CD4-positive, alpha-beta T cell treated with Interleukin-1 beta for 1 hour (primary cell): ENCODE measurements at regions not wholly inside any gene's neighbourhood (a gene's known extent, or its start where the extent isn't known, plus 50 kb on each side); places are given as distances from the start of the nearest gene placed in this dataset.
"Not testable (repeated sequence)": the region's sequence is repeated elsewhere in the genome, so short reads cannot be mapped to it uniquely, and the experiment has no call there.

Experiments
- DNase-seq, 2 donors: peaks; one replicate each; pipeline ENCODE4 v3.0.0-alpha.2; 2020 to 2022

DNA sequence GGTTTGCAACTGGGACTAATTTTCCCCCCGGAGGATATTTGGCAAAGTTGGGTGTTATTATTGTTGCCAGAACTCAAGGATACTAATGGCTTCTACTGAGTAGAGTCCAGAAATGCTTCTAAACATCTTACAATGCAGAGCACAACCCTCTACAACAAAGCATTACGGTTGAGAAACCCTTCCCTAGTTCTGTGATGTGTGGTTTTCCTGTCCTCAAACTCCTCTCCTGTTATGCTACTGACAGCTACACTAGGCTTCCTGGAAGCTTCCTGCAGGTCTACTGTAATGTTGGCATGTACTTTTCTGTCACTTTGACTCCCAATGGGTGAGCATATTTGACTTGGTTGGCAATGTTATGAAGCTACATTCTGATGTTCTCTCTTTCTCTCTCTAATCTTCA is 1656.9 kb downstream of the MRPL39 start:
- no peak for DNase-seq

DNA sequence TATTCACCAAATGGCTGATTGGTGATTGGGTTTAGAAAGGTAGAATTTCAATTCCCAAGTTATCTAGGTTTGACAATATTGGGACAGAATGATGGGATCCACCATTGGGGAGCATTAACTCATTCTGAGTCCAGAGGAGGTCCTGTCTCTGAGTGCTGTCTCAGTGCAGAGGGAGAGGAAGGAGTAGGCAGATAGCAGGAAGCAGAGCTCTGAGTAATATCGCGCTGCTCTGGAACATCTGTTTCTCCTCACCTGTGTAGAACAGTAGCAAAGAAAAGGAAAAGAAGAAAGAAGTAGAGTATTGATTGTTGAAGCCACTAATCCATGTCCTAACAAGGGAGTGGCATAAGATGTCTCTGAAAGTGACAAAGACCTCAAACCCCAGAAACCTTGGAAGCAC is 1657.8 kb downstream of the MRPL39 start:
- DNase-seq: no peak

DNA sequence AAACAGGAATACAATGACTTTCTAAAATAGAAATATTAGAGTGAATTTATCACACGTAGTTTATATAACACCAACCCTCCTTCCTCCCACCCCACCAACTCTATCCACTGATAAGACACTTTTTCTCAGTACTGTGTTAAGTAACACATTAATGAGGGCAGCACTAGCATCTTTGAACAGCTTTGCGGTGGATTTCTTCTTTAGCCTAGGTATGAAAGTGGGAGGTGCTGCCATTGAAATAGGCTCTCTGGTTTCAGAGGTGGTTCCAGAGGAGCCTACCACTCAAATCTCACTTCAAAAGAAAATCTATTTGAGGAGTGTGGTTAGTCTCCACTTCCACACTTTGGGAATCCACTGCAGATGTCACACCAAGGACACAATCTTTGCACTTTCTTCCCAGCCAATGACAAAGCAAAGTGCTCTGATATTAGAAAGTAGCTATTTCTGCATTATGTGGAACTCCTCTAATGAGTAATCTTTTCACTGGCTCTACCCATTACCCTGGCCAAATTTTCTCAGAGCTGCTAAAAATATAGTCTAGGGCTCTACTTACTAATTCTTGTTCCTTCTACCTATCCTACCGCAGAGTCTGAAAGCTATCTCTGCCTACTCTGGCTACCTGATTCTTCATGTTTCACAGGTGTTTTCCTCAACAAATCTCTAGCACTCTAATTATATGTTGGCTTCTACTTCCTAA is 1667.8 kb downstream of the MRPL39 start:
- DNase-seq: no peak

DNA sequence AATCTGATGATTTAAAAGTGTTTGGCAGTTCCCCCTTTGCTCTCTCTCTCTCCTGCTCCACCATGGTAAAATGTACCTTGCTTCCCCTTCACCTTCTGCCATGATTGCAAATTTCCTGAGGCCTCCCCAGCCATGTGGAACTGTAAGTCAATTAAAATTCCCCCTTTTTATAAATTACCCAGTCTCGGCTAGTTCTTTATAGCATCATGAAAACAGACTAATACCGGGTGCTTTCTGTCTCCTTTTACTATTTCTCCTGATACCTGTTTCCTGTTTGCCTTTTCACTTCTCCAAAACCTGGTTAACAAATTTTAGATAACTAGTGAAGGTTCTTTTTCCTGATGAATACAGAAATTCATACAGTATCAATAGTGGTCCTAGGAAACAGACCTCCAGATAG is 1670.3 kb downstream of the MRPL39 start:
- DNase-seq: no peak

DNA sequence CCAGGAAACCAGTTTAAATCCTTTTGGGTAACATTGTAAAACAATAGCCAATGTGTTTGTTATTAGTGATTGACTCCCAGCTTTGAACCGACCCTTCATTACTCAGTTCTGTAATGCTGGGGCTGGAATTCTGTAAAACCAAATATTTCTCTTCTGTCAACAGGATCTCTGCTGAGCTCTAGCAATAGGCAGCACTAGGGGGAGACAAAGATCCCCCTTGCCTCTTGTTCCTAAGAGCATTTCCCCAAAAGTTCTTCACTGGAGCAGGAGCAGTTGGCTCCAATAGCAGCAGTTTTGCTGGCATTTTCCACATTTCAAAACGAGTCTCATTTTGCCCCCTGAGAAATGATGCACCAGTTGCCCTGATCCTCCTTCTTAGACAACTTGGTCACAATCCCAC is 1671.1 kb downstream of the MRPL39 start:
- no peak for DNase-seq

DNA sequence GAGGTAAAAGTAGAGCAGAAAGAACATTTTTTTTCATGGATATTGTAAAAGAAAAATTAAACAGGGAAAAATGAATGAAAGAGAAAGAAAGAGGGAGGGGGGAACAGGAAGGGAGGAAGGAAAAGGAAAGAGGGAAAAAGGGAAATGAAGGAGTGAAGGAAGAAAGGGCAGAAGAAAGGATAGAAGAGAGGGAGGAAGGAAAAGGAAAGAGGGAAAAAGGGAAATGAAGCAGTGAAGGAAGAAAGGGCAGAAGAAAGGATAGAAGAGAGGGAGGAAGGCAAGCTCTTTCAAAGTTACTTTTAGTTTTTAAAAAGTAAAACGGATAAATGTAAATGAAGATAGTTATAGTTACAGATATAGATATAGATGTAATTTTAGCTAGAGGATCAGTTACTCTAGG is 1676.7 kb downstream of the MRPL39 start:
- DNase-seq: no peak

DNA sequence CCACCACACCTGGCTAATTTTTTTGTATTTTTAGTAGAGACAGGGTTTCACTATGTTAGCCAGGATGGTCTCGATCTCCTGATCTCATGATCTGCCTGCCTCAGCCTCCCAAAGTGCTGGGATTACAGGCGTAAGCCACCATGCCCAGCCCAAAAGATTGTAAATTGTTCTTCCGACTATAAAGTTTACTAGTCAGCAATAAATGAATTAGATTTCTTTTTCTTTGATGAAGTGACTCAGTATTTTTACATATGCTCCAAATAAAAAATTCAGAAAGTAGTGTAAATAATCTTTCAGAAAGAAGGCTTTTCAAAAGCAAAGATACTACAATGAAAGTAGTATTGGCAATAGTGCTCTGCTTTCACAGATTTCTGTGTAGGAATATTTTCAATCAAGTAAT is 1680.9 kb downstream of the MRPL39 start:
- DNase-seq: not testable (repeated sequence)

DNA sequence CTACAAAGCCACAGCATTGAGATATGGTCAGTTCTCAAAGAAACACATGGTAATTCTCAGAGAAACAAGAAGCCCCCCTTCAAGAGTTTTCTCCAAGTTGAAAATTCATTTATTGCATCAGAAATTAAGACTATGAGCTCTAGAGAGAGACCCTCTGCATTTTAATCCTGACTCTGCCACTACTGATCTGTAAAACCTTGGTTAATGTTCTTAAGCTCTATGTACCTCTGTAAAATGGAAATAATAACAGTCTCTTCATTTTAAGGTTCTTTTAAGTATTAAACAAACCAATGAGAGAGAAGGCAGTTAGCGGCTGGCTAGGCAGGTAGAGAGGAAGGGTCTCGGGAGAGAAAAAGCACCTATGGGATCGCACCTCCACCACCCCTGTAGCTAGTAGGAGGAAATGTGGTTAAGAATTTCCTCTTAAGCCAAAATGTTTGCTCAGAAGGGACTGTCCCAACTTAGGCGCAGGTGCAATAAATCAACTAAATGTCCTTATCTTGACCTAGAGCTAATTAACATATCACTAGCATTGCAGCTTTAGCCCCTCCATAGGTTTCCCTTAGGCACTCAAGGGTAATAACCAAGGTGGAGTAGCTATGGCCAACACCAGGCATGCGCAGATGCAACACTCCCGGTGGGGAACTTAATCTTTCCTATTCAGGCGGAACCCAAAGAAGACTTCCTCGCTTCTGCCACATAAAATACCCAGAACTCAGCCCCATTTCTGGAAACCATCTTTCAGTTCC is 1685.4 kb downstream of the MRPL39 start:
- DNase-seq: peak in 1 of 2 donors; percentile 17

DNA sequence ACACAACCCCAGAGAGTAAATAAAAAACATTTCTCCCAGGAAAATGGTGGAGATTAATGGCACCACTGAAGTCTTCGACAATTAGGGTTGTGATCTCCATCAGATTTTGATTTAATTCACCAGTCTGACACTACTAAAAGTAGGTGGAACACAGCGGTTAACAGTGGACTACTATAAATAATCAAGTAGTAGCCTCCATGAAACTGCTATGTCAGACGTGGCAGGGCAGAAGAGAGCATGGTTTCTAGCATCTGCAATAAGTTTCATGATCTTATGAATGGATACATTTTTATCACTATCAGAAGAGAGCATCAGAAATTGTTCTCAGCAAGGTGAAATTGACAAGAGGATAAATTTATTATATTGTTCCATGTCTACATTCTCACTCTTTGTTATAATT is 1706.6 kb downstream of the MRPL39 start:
- no peak for DNase-seq

DNA sequence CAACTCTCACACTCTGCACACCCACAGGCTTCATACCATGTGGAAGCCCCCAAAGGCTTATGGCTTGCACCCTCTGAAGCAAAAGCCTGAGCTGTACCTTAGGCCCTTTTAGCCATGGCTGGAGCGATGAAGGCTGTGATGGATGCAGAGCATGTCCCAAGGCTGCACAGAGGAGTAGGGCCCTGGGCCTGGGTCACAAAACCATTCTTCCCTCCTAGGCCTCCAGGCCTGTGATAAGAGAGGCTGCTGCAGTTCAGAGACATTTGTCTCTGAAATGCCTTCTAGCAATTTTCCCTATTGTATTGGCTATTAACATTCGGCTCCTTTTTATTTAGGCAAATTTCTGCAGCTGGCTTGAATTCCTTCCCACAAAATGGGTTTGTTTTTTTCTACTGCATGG is 1707.7 kb downstream of the MRPL39 start:
- DNase-seq: no peak

DNA sequence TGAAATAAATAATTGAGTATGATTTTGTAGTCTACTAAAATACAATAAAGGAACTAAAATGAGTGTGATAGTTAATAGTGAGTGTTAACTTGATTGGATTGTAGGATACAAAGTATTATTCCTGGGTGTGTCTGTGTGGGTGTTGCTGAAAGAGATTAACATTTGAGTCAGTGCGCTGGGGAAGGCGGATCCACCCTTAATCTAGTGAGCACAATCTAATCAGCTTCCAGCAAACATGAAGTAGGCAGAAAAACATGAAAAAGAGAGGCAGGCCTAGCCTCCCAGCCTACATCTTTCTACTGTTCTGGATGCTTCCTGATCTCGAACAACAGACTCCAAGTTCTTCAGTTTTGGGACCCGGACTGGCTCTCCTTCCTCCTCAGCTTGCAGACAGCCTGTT is 1716.6 kb downstream of the MRPL39 start:
- DNase-seq: no peak

DNA sequence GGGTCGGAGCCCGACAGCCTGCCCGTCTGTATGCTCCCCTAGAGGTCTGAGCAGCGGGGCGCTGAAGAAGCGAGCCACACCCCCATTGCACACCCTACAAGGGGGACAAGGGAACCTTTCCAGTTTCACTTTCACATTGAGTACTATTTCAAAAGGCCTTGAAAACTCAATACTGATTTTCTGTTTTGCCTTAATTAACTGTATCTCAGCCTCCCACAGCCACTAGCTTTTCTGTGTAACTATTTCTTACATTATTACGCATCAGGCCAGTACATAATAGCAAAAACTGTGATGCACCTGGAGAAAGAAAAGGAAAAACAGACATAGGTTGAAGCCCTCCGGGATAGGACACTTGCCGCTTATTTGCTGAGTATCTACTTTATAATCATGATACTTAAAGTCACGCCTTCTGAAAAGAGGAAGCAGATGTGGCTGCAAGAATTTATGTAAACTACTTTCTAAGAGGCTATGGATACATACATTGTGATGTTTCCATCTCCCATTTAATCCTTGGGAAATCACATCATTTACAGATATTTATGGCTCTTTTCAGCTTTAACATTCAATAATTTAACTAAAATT is 1719.5 kb downstream of the MRPL39 start:
- DNase-seq: peak; percentile 46 to 59

DNA sequence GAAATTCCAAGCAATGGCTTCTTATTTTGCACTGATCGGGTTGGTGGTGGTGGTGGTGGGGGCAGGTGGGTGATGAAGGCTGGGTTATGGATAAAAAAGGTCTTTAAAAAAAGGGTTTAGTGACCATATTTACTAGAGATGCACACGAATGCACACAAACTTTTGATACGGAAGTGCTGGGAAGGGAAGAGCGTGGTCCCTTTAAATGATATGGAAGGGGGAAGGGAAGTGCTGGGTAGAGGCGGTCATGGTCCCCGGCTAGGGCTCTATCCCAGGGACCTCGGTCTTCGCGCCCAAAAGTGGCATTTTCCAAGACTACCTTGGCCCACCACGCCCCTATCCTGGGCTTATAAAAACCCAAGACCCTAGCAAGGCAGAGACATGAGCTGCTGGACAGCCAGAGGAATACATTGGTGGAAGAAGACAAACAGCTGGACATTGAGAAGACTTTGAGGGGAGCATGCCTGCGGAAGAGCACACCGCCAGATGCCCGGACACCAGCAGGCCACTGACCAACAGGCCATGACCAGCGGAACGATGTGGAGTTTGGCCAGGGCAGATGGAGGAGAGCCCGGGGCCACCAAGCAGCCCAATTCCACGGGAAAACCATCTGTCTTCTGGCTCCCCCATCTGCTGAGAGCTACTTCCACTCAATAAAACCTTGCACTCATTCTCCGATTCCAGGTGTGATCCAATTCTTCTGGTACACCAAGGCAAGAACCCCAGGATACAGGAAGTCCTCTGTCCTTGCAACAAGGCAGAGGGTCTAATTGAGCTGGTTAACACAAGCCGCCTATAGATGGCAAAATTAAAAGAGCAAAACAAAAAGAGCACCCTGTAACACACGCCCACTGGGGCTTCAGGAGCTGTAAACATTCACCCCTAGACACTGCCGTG is 1720.2 kb downstream of the MRPL39 start:
- no peak for DNase-seq

DNA sequence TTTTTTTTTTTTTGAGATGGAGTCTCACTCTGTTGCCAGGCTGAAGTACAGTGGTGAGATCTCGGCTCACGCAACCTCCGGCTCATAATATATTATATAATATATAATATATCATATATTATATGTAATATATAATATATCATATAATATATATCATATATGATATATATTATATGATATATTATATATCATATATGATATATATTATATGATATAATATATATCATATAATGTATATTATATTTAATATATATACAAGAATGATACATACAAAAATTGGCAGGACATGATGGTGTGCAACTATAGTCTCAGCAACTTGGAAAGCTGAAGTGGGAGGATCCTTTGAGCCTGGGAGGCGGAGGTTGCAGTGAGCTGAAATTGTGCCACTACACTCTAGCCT is 1725.5 kb downstream of the MRPL39 start:
- DNase-seq: no peak

DNA sequence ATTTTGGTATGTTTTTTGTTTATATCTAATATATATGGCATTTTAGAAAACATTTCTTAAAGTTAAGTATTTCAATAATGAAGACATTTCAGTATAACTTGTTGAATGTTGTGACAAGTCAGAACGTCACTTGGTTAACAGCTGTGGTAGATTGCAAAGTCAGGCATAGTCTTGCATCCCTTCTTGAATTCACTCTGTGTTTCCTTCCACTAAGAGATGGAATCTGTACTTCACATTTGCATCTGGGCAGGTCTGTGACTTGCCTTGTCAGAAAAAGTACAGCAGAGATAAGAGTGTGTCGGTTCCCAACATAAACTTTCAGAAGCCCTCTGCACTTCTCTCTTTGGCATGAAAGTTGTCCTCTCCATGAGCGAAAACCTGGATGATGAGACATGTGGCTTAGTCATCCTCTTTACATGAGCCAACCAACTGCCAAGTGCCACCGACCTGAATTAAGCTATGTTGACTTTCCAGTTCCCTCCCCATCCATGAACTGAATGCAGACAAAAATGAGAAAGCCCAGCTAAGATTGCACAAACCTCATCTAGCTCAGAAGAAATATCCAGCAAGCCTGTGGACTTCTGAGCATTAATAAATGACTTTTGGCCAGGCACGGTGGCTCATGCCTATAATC is 1730.2 kb downstream of the MRPL39 start:
- DNase-seq: no peak

DNA sequence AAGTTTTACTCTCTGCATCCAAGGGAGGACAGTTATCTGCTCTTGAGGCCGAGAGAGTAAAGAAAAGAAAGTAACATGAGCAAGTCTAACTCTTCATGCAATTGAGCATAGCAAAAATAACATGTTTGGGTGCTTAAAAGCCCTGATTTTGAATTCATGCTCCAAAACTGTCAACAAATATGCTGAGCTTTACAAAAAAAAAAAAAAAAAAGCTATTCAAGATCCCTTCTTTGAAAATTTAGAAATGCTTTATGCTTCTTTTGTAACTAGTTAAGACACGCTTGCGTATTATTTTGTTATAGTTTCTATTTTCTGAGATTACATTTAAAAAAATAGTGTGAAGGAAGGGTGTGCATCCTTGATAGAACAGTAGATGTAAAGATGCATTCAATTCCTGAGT is 1733.0 kb downstream of the MRPL39 start:
- DNase-seq: no peak

DNA sequence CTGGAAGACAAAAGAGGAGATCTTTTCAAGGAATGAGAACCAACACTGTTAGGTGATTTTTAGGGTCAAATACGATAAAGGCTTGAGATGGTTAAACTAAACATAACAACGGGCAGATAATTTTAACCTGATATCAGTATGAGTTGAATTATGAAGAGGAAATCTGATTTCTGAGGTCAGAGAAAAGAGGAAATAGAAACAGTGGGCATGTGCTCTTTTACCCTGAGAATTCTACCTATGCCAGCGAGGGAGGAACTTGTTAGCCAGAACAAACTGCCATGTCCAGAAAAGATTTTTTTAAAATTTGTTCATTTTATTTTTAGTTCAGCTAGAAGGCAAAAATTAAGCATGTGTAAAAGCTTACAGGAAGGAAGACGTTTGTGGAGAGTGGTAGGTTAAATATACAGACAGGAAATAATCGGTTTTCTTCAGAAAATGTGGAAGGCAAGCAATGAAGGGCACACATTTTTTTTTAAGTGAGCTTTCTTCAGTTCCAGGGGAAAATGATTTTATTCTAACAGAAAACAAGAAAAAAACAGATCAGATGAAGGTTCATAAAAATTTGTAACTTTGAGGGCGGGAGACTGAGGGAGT is 1745.3 kb downstream of the MRPL39 start:
- no peak for DNase-seq

DNA sequence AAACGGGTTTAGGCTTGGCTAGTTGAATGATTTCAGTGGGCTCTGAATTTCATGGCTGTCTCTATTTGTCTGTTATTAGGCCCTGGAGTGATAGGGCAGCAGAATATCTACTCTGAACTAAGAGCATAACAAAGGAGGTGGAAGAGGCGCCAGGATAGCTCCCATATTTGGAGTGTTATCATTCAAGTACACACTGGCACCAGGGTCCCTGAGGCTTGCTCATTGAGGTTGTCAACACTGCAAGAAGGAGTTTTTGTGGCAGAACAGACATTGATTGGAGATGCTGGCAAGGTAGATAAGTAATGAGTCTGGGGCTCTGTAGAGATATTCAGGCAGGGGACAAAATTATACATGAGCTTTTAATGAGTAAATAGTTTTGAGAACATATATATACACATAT is 1748.4 kb downstream of the MRPL39 start:
- no peak for DNase-seq

DNA sequence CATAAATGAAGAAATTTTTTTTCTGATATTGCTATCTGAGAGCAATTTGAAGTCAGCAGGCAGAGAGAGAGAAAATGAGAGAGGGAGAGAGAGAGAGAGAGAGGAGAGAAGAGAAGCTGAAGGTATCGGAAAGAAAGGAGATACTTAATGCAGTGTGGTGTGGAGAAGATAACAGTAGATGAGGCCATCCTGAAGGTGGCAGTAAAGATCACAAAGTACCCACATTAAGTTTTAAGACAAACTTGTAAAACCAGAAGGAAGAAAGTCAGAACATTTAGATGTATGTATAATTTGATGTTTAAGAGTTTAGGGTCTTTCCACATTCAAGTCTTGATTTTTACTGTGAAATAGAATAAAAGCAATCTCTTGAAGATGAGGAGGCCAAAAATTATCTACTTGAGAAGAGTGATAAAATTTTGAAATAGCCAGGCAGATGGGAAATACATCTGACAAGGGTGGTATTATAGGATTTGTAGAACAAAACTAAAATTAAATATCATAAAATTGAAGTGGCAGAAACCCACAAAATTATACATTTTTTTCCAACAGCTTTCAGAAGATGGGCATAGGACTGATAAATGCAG is 1753.4 kb downstream of the MRPL39 start:
- DNase-seq: peak; percentile 4 to 37

DNA sequence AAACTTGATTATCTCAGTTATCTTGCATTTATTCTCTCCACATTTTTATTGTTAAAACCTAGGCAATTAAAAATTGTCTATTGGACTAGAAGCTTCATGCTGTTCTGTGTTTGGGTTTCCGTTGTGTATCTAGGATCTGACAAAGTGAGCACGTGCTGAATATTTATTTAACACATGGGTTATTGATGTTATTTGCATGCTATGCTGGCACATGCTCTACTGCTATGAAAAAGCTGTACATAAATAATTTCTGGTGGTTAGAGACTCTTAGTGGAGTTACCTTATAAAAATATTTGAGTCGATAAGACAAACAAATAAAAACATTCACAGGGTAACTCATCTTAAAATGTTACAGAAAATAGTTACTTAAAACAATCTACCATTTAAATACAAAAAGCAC is 1769.7 kb downstream of the MRPL39 start:
- no peak for DNase-seq

DNA sequence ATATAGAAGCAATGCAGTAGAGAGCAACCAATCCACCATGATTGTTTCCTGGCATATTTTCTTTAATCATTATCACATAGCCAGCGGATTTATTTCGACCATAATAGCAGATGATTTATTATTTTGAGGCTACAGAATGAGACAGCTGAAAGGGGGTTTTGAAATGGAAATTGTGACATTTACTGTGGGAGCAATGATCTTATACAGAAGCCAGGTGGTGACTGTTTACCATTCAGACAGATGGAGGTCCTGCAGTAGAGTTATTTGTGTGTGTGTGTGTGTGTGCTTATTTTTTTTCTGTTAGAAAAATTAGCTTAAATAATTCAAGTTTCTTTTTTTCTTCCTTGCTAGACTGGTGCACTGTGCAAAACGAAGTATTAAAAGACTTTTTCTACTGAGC is 1784.5 kb downstream of the MRPL39 start:
- no peak for DNase-seq

DNA sequence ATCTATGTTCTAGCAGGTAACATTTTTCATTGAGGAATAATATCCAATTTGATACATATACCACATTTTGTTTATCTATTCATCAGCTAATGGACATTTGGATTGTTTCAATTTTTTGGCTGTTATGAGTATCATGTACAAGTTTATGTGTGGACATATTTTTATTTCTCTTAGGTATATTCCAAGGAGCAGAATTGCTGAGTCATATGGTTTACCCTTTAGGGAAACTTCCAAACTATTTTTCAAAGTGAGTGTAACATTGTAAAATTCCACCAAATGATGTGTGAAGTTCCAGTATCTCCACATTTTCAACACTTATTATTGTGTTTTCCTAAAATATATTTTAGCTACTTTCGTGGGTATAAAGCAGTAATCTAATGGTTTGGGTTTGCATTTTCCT is 1789.9 kb downstream of the MRPL39 start:
- no peak for DNase-seq
